ENCODE measurements at regions not wholly inside any gene's neighbourhood (a gene's known extent, or its start where the extent isn't known, plus 50 kb on each side); places are given as distances from the start of the nearest gene placed in this dataset.
"Not testable (repeated sequence)": the region's sequence is repeated elsewhere in the genome, so short reads cannot be mapped to it uniquely, and the experiment has no call there.

- no peak for DNase-seq (ENCODE audit: low spot score)
These were observed 564.3 kb downstream of the ZNF608 start for GRCh38 chr5:124182133-124182532.

DNA sequence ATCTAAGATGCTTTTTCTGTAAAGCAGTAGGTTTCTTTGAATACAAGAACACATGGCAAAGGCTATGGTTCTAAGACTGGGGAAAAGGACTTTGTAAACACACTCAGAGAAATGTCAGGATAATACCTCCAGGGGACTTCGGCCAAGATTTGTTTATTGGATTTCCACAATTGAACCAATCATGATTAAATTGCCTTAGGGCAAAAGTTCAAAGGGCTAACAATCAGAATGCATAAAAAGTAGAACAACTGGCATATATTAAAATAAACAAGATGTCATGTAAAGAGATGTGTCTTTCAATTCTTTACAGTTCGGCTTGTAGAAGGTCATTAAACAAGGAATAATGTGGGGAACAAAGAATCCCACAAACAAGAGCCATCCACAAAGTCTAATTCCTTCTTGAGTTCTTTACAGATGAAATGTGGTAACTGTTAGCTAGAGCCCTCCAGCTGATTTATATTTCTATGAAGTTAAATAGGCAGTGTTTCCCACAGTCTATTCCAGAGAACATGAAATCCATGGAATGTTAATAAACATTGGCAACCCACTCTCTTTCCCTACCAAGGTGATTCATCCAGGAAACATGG, 565.5 kb downstream of the ZNF608 start:
- DNase-seq (ENCODE audit: low spot score): no peak

GRCh38 chr5:124180299-124180874, 566.1 kb downstream of the ZNF608 start:
- DNase-seq (ENCODE audit: low spot score): no peak

DNA sequence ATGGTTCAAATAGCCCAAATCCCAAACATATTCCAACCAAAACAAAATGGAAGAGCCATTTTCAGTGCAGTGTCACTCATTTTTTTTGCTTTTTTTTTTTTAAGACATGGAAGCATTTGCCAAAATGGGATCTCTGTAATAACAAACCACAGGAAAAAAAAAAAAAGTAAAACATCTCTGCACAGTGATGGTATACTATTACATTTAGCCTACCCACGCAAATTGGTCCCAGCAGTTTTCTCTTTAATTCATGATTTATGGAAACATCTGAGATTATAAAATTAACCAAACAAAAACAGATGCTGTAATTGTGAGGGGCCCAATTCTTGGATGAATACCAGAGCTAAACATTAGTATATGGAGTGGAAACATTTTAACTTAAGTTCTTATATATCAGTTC, 566.6 kb downstream of the ZNF608 start:
- DNase-seq (ENCODE audit: low spot score): no peak

DNA sequence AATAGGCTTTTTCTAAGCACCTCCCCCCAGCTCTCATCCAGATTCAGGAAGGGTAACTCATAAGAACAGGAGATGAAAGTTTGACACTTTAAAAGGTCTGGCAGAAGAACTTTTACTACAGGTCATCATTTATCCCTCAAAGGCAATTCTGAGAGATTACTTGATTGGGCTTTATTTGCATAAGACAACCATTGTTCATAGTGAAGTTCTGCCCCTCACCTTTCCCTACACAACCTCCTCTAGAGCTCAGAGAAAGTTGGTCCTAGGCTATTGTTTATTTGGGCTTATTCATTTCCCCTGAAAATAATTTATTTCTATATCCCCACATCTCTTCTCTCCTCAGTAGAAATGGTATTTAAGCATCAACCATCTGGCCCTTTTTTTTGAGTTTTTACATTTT, 568.4 kb downstream of the ZNF608 start:
- no peak for DNase-seq (ENCODE audit: low spot score)

DNA sequence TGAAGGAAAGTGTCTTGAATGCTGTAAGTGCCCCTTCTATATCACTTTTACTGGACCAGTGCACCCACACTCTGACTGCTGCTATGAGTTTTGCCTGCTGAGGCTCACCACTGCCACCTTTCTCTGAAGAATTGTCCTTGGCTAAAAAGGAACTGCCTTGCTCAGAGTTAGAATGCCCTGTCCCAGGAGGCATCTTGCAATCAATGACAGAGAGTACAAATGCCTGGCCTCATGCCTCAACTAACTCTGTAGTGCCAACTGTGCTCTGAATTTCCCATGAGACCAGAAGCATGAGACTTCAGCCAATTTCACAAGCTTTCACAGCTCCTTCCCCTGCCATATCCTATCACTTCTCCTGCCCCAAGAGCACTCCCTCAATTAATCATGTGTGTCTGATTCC, 569.7 kb downstream of the ZNF608 start:
- no peak for DNase-seq (ENCODE audit: low spot score)

DNA sequence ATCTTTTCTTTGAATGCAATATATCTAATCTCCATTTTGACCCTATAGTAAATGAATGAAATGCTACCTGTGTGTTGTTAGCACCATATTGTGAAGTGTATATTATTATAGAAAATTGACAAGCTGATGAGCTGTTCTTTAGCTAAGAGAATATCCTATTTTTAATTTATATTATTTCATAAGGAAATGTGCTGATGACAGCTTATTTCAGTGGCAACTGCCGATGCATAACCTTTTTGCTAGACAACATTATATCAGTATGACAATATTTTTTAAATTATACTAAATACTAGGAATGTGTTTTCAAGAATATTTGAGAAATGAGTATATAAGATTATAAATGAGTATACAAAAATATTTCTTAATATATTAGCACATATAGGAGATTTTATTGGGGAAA, 573.1 kb downstream of the ZNF608 start:
- no peak for DNase-seq (ENCODE audit: low spot score)

DNA sequence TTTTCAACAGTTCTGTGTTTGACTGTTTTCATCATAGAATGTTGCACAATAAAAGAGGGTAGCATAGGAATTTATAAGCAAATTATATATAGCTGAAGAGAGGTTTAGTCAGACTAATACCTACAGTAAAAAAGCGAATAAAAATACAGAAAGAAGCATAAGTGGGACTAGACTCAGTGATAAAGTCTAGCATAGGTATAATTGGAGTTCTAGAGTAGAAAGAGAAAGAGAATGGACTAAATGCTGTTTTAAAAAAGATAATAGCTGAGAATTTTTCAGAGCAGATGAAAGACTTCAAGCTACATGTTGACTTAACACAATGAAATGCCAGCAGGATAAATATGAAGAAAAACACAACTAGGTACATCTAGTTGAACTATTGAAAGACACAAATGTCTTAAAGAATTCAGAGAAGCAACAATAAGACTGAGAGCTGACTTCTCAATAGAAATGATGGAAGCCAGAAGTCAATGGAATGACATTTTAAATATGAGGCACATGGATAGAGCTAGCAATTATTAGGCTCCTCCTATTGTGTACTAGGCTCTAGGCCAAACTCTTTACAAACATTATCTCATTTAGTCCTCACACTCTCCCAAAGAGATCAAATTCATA, 573.9 kb downstream of the ZNF608 start:
- DNase-seq (ENCODE audit: low spot score): no peak

- DNase-seq (ENCODE audit: low spot score): not testable (repeated sequence)
These were observed 578.3 kb downstream of the ZNF608 start for GRCh38 chr5:124168093-124168492.

- peak; percentile 50 for DNase-seq (ENCODE audit: low spot score)
These were observed 583.5 kb downstream of the ZNF608 start for GRCh38 chr5:124162767-124163532.

DNA sequence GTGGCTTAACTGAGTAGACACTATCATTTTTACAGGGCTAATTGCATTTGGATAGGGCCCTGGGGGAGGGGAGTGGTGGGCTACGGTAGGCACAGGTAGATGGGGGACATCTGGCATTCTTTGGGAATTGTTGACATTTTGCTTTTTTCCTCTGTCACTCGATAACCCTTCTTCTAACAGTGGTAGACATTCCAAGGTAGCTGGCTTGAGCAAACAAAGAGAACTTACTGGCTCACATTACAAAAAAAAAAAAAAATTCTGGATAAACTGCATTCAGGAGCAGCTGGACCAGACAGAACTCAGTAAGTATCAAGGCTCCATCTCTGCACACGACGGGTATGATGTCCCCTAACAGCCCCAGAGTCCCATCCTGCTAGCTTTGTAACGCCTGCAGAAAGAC, 585.2 kb downstream of the ZNF608 start:
- DNase-seq (ENCODE audit: low spot score): no peak

GRCh38 chr5:124160265-124160664, 586.2 kb downstream of the ZNF608 start:
- DNase-seq (ENCODE audit: low spot score): no peak

DNA sequence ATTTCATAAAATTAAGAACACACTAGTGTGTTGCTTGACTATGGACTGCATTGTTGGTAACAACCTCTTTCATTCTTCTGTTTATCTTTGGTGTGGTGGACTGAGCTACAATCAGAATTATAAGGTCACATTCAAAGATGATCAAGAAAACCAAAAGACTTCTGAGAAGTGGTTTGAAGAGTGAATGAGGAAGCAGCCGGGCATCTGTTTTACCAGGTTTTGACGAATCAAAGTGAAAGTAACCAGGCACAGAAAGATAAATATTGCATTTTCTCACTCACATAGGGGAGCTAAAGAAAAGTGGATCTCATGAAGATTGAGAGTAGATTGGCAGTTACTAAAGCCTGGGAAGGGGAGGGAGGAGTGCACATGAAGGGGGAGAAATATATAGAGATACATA, 589.1 kb downstream of the ZNF608 start:
- DNase-seq (ENCODE audit: low spot score): peak; percentile 46

GRCh38 chr5:124156415-124156996, 589.9 kb downstream of the ZNF608 start:
- DNase-seq (ENCODE audit: low spot score): peak; percentile 94

GRCh38 chr5:124154714-124155113, 591.7 kb downstream of the ZNF608 start:
- DNase-seq (ENCODE audit: low spot score): no peak

- no peak for DNase-seq (ENCODE audit: low spot score)
These were observed 592.9 kb downstream of the ZNF608 start for GRCh38 chr5:124153588-124153987.

- DNase-seq (ENCODE audit: low spot score): no peak
These were observed 597.9 kb downstream of the ZNF608 start for GRCh38 chr5:124148574-124148973.

DNA sequence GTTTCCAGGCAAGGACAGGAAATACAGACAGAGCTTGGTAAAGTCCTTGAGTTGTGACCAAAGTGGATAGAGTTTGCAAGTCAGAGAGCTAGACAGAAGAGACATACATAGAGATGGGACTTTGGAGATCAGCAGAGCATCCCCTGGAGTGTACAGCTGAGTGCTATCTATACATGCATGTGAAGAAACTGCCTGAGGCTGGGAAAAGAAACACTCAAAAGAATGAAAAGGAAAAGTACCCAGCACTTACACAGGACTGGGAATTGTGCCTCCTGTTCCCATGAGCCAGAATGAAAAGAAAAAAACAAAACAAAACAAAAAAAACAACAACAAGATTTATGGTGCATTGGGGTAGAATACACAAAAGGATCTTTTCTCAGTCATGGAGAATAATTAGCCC, 606.4 kb downstream of the ZNF608 start:
- DNase-seq (ENCODE audit: low spot score): no peak

- no peak for DNase-seq (ENCODE audit: low spot score)
These were observed 607.0 kb downstream of the ZNF608 start for GRCh38 chr5:124139477-124139876.

DNA sequence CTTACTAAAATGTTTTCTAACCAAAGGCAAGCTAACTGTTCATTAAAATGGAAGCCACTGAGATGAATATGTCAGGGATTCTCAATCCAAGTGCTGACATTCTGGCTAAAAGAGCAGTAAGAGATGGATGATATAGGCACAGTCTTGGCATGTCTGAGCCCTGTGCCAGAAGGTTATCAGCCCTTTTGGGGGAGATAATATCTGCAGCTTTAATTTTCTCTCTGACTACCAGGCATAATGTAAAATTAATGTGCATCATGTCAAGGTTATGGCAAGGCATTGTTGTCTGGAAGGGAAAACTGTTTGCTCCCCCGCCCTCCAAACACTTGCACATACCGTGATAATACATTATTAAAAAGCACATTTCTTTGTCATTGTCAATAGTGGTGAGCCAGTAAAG, 609.8 kb downstream of the ZNF608 start:
- no peak for DNase-seq (ENCODE audit: low spot score)

- no peak for DNase-seq (ENCODE audit: low spot score)
These were observed 611.5 kb downstream of the ZNF608 start for GRCh38 chr5:124134941-124135340.

DNA sequence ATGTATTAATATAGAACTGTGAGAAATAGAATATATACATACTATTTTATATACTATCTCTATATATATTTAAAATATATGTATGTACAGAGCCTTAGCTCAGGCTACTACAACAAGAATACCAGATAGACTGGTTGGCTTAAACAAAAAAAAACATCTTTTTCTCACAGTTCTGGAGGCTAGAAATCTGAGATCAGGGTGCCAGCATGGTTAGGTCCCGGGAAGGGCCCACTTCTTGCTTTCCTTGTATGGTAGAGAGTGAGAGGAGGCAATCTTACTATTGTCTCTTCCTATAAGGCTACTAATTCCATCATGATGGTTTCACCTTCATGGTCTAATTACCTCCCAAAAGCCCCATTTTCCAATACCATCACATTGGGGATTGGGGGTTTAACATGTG, 613.0 kb downstream of the ZNF608 start:
- no peak for DNase-seq (ENCODE audit: low spot score)

Measured in umbilical cord (tissue), 1 donor.